DND-41 (cell line): ENCODE measurements at regions not wholly inside any gene's neighbourhood (a gene's known extent, or its start where the extent isn't known, plus 50 kb on each side); places are given as distances from the start of the nearest gene placed in this dataset.

Experiments used
- ATAC-seq: fragments of 200-7000 bp; cut with Tn5 transposase; 3 replicates; pipeline ENCODE4 v1.9.1; 2021; ENCODE audit warnings: low read depth; ENCODE audit not compliant: insufficient read depth
- DNase-seq: peaks from one replicate; pipeline ENCODE4 v3.0.0-alpha.2; 2020
- H2AFZ ChIP-seq: 2 replicates; pipeline ENCODE4 v1.6.0; 2012; ENCODE audit warnings: low read depth, low read length
- H3K27ac ChIP-seq: 2 replicates; pipeline ENCODE4 v1.5.1; 2012; ENCODE audit warnings: low read length, inconsistent platforms
- H3K27me3 ChIP-seq: fragments of 200-600 bp; sonication (generic); 2 replicates; pipeline ENCODE4 v1.6.0; 2012; ENCODE audit warnings: low read length, mild to moderate bottlenecking, inconsistent platforms; ENCODE audit not compliant: insufficient read depth, poor library complexity
- H3K36me3 ChIP-seq: 2 replicates; pipeline ENCODE4 v1.5.1; 2012; ENCODE audit warnings: low read length, inconsistent platforms; ENCODE audit not compliant: insufficient read depth
- H3K4me1 ChIP-seq: 2 replicates; pipeline ENCODE4 v1.5.1; 2012; ENCODE audit warnings: mild to moderate bottlenecking, low read length; ENCODE audit not compliant: insufficient read depth
- H3K4me2 ChIP-seq: 2 replicates; pipeline ENCODE4 v1.6.0; 2012; ENCODE audit warnings: mild to moderate bottlenecking, moderate library complexity, low read length, inconsistent platforms; ENCODE audit not compliant: insufficient read depth
- H3K4me3 ChIP-seq, 2 experiments: fragments of 200-600 bp in 1 of 2; shearing (Covaris generic) in 1 of 2; 2 replicates each; pipeline ENCODE4 v1.5.1; 2012 to 2016; ENCODE audit warnings: inconsistent platforms in 2 of 2, low read length in 2 of 2, mild to moderate bottlenecking in 2 of 2, low read depth in 1 of 2, moderate library complexity in 1 of 2
- H3K79me2 ChIP-seq: 2 replicates; pipeline ENCODE4 v1.6.0; 2012; ENCODE audit warnings: low read length, inconsistent platforms; ENCODE audit not compliant: insufficient read depth
- H3K9ac ChIP-seq: 2 replicates; pipeline ENCODE4 v1.6.0; 2012; ENCODE audit warnings: low read depth, mild to moderate bottlenecking, inconsistent platforms, low read length, moderate library complexity
- H3K9me3 ChIP-seq: 2 replicates; pipeline ENCODE4 v1.5.1; 2012; ENCODE audit warnings: low read length, moderate library complexity, mild to moderate bottlenecking, inconsistent platforms; ENCODE audit not compliant: insufficient read depth, severe bottlenecking
- H4K20me1 ChIP-seq: 2 replicates; pipeline ENCODE4 v1.6.0; 2012; ENCODE audit warnings: low read length; ENCODE audit not compliant: insufficient read depth
- EZH2 ChIP-seq: IDR thresholded peaks from 3 replicates; pipeline ENCODE4 v1.6.1; 2012; ENCODE audit warnings: borderline replicate concordance, low read depth, mild to moderate bottlenecking, moderate library complexity, low read length, inconsistent platforms; ENCODE audit not compliant: severe bottlenecking
- TF ChIP-seq, protein P1 (sequence below): IDR thresholded peaks from 2 replicates; pipeline ENCODE4 v1.5.1; 2012; ENCODE audit warnings: borderline replicate concordance, low read length, moderate library complexity, mild to moderate bottlenecking; ENCODE audit not compliant: poor library complexity, severe bottlenecking; ENCODE audit errors: extremely low read depth

DNA sequence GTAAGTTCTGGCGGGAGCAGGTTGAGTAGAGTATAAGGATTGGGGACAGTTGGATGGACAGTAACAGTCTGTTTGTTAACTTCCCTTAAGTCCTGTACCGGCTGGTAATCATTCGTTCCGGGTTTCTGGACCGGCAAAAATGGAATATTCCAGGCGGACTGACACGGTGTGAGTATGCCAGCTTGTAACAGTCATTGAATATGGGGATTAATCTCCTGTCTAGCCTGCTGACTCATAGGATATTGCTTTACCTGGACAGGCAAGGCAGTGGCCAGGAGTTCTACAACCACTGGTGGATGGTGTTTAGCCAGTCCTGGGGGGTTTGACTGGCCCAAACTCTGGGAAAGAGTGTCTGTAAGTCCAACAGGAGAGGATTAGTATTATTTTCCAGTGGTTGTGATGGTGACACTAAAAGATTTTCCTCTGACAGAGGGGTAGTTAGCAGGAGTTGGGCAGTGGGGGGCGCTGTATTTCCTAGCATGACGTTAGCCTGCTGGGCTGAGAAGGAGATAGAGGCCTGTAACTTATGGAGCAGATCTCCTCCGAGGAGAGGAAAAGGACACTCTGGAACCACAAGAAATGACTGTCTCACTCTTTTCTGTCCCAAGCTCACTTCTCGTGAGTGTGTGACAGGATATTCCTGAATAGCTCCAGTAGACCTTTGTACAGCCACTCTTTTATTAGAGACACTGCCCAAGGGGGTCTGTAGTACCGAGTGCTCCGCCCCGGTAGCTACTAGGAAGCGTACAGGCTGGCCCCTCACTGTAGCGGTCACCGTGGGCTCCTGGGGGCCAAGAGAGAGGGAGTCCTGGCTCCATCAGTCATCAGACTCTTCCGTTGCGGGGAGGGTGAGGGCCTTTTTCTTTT lies 152.2 kb downstream of the TRIM27 start:
- Histone ChIP-seq H3K4me2 (no peak overlapping the region), H4K20me1 (no peaks in the 10 kb centered on the region), H3K27ac (no peak overlapping the region), H3K4me3 (no peak overlapping the region), H3K79me2 (no peaks in the 10 kb centered on the region), H3K4me1 (no peaks in the 10 kb centered on the region), H3K9me3 (no peaks in the 10 kb centered on the region), H2AFZ (no peak overlapping the region), H3K27me3 (peaks cover 23% of the 10 kb centered on the region), H3K9ac (no peak overlapping the region), H3K36me3 (no peaks in the 10 kb centered on the region)
- no peak for TF ChIP-seq EZH2
- TF ChIP-seq, protein P1, sequence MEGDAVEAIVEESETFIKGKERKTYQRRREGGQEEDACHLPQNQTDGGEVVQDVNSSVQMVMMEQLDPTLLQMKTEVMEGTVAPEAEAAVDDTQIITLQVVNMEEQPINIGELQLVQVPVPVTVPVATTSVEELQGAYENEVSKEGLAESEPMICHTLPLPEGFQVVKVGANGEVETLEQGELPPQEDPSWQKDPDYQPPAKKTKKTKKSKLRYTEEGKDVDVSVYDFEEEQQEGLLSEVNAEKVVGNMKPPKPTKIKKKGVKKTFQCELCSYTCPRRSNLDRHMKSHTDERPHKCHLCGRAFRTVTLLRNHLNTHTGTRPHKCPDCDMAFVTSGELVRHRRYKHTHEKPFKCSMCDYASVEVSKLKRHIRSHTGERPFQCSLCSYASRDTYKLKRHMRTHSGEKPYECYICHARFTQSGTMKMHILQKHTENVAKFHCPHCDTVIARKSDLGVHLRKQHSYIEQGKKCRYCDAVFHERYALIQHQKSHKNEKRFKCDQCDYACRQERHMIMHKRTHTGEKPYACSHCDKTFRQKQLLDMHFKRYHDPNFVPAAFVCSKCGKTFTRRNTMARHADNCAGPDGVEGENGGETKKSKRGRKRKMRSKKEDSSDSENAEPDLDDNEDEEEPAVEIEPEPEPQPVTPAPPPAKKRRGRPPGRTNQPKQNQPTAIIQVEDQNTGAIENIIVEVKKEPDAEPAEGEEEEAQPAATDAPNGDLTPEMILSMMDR: peak; percentile 37
- ATAC-seq (no peak), DNase-seq (peak; percentile 12)

DNA sequence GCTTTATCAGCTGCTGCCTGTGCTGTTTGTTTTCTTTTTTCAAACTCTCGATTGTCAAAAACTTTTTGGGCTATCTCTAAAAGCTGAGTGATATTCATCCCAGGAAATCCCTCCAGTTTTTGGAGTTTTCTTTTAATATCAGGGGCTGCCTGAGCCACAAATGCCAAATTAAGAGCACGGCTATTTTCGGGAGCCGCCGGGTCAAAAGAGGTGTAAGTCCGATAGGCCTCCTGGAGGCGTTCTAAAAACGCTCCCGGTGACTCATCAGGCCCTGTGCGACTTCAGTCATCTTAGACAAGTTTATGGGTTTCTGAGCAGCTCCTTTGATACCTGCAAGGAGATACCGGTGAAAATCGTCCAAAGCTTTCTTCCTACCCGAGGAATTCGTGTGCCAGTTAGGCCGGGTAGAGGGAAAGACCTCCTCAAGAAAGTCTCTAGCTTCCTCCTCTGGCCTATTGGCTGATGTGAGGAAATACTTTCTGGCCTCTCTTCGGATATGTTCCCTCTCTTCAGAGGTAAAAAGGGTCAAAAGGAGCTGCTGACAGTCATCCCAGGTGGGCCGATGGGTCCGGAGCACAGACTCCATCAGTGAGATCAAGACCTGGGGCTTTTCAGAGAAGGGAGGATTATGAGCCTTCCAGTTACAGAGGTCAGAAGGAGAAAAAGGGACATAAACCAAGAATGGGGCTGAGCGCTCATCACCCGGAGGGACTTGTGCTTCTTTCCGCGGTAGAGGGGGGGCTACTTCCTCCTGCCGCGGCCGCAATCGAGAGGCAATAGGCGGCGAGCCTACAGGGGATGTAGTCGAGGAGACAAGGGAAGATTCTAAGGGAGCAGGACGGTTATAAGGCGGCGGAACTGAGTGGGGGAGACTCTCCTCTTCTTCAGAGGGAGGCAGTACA lies 151.1 kb downstream of the TRIM27 start:
- Histone ChIP-seq H3K27ac (no peak overlapping the region), H3K9me3 (no peaks in the 10 kb centered on the region), H3K36me3 (no peaks in the 10 kb centered on the region), H3K4me3 (no peak overlapping the region), H3K4me2 (no peak overlapping the region), H4K20me1 (no peaks in the 10 kb centered on the region), H3K27me3 (peaks cover 14% of the 10 kb centered on the region), H3K9ac (no peak overlapping the region), H3K4me1 (no peaks in the 10 kb centered on the region), H2AFZ (no peak overlapping the region), H3K79me2 (no peaks in the 10 kb centered on the region)
- TF ChIP-seq EZH2: no peak
- TF ChIP-seq, protein P1: no peak
- DNase-seq: no peak
- ATAC-seq: no peak

DNA sequence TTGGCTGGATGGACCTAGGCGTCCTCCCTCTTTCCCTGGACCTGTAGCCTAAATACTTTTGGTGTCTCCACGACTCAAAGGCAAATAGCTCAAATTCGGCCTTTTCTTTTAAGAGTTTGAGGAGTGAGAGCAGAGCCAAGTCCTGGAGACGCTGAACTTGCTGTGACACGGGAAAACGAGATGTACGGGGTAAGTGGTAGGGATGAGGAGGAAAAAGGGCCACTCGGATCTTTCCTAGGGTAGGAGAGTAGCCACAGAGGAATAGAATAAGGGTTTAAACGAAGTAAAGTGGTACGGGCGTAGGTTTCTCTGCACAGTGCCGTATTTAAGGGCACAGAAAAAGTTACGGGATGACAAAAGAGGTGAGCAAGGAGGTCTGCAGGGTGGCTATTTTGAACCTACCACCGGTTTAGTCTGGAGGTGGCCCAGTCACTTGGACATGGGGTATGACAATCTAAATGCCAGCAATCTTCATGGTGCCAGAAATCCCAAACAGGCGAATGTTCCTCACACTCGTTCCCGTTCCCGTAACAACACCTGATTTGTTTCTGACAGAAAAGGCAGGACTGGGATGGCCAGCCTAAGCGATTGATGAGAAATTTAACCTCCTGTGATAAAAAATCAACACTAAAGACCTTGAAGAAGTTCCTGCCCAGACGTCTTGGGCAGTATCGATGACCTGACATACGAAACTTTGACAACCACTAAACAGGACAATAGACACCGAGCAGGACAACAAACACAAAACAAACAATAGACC lies 149.3 kb downstream of the TRIM27 start:
- H3K4me1 ChIP-seq: no peaks in the 10 kb centered on the region
- no peaks in the 10 kb centered on the region for H3K79me2 ChIP-seq
- no peak overlapping the region for H3K4me3 ChIP-seq
- no peaks in the 10 kb centered on the region for H4K20me1 ChIP-seq
- H3K27me3 ChIP-seq: peaks cover 16% of the 10 kb centered on the region
- no peak for DNase-seq
- ATAC-seq: no peak
- no peaks in the 10 kb centered on the region for H3K36me3 ChIP-seq
- H2AFZ ChIP-seq: no peak overlapping the region
- TF ChIP-seq EZH2: no peak
- TF ChIP-seq, protein P1: no peak
- no peak overlapping the region for H3K9ac ChIP-seq
- no peak overlapping the region for H3K27ac ChIP-seq
- H3K9me3 ChIP-seq: no peaks in the 10 kb centered on the region
- no peak overlapping the region for H3K4me2 ChIP-seq
